Stimulated activated CD4-positive, alpha-beta T cell treated with anti-CD3 and anti-CD28 coated beads, Interleukin-1b, Interleukin-23, amount 100 ng/mL, for 4 hours (primary cell): ENCODE measurements at regions not wholly inside any gene's neighbourhood (a gene's known extent, or its start where the extent isn't known, plus 50 kb on each side); places are given as distances from the start of the nearest gene placed in this dataset.
A peak's percentile ranks its signal among the peaks of the same experiment; 100 is the strongest.

ENCODE experiments used
- DNase-seq, 2 donors: peaks; one replicate each; pipeline ENCODE4 v3.0.0-alpha.2; 2020; ENCODE audit warnings: low read depth in 2 of 2

- no peak for DNase-seq
These were observed 62.6 kb upstream of the IER5L start for GRCh38 chr9:129240581-129241211.

DNA sequence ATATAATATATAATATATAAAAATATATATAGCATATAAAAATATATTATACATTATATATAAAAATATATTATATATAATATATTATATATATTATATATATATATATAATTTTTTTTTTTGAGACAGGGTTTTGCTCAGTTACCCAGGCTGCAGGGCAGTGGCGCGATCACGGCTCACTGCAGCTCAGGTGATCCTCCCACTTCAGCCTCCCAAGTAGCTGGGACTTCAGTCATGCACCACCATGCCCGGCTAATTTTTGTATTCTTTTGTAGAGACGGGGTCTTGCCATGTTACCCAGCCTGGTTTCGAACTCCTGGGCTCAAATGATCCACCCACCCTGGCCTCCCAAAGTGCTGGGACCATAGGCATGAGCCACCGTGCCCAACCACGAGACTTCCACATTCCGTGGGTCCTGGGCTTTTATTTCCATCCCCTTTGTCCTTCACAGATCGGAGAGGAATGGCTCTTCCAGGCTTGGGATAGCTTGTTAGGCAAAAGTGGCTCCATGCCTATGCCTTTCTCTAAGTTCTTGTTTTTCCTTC lies 62.0 kb upstream of the IER5L start:
- DNase-seq = no peak

- DNase-seq = no peak
These were observed 59.7 kb upstream of the IER5L start for GRCh38 chr9:129237803-129238202.

- peak; percentile 50 to 62 for DNase-seq
These were observed 59.1 kb upstream of the IER5L start for GRCh38 chr9:129237164-129237611.

- DNase-seq = no peak
These were observed 58.5 kb upstream of the IER5L start for GRCh38 chr9:129236441-129237145.

- peak; percentile 27 to 29 for DNase-seq
These were observed 57.9 kb upstream of the IER5L start for GRCh38 chr9:129235931-129236331.

DNA sequence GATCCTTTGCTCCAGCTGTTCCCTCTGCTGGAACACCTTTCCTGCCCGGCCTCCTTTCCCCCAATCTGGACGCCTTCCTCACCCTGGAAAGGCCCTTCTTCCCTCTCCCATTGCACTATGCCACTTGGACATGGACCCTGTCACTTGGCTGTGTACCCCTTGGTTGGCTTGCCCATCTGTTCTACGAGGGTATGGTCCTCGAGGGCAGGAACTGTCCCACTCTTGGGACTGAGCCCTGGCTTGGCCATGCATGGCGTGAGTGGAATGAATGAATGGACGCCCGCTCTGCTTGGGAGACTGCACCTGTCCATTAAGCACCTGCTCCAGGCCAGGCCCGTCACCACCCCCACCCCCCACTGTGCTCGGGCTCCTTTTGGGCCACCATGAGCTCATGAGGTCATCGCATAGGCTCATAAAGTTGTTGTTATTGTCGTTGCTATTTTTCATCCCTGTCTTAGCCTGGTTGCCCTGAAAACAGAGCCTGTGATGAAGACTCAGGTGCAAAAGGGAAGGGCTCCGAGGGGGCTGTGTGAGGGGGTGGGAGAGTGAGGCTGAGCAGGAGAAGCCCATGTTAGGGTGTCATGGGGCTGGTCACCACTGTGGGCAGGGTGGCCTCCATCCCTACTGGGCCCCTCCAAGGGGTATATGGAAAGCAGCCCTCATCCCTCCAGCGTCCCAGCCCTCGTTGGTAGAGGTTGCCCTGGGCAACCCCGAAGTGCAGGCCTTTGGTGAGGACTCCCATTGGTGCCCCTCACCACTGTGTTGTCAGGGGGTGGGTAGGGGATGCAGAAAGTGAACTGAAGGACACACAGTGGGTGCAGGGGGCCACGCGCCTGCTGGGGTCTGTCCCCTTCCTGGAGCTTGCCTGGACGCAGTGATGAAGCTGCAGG lies 57.2 kb upstream of the IER5L start:
- no peak for DNase-seq

DNA sequence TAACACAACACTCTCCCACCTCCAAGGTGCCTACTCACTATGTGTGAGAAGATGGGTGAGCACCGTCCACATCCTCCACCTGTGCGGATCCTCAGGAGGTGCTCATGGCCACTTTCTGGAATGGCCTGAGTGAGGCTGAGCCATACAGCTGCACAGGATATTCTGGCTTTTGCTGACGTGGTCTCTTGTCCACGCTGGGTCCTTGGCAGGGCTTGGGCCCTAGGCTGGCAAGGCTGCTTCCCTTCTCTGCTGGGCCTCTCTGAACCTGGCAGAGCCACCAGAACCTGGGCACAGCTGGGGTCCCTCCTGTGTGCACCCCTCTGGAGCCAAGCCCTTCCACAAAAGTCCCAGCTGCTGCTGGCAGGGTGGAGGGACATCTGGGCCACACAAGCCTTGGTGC lies 56.4 kb upstream of the IER5L start:
- no peak for DNase-seq

- DNase-seq = no peak
These were observed 55.0 kb upstream of the IER5L start for GRCh38 chr9:129232839-129233591.

GRCh38 chr9:129231759-129232158 lies 53.7 kb upstream of the IER5L start:
- DNase-seq = no peak

GRCh38 chr9:129231022-129231739 lies 53.1 kb upstream of the IER5L start:
- no peak for DNase-seq

DNA sequence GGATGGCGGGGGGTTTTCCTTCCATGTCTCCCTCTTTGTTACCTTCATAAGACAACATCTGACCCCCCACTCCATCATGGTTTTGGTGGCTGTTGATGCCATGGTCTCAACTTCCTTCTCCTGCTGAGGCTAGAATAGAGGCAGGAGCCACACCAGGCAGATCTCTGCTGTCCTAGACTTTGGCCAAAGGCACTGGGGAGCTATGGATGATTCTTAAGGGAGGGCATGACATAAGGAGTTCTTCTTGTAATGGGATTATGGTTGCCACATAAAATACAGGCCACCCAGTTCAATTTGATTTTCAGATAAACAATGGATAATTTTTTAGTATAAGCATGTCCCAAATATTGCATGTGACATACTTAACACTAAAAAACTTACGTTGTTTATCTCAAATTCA lies 52.2 kb upstream of the IER5L start:
- DNase-seq = no peak
